Hepatocyte (in vitro differentiated cells): ENCODE measurements at regions not wholly inside any gene's neighbourhood (a gene's known extent, or its start where the extent isn't known, plus 50 kb on each side); places are given as distances from the start of the nearest gene placed in this dataset.

Experiments
- DNase-seq: peaks from one replicate; pipeline ENCODE4 v3.0.0-alpha.2; 2016; ENCODE audit warnings: low spot score
- H2AFZ ChIP-seq: fragments of 200-600 bp; sonication (generic); 2 replicates; pipeline ENCODE4 v1.6.0; 2016; ENCODE audit warnings: antibody characterized with exemption, mild to moderate bottlenecking
- H3K27ac ChIP-seq: fragments of 200-600 bp; sonication (generic); 2 replicates; pipeline ENCODE4 v1.5.1; 2016; ENCODE audit warnings: mild to moderate bottlenecking
- H3K27me3 ChIP-seq: fragments of 200-600 bp; sonication (generic); 2 replicates; pipeline ENCODE4 v1.6.1; 2016
- H3K36me3 ChIP-seq: fragments of 200-600 bp; sonication (generic); replicated peaks from 2 replicates; pipeline ENCODE4 v1.5.1; 2016; ENCODE audit warnings: low read depth; ENCODE audit not compliant: insufficient read depth
- H3K4me1 ChIP-seq: fragments of 200-600 bp; sonication (generic); 2 replicates; pipeline ENCODE4 v1.5.1; 2016; ENCODE audit warnings: mild to moderate bottlenecking, moderate library complexity; ENCODE audit not compliant: insufficient read depth
- H3K4me2 ChIP-seq: fragments of 200-600 bp; sonication (generic); 2 replicates; pipeline ENCODE4 v1.6.0; 2016
- H3K4me3 ChIP-seq: fragments of 200-600 bp; sonication (generic); 2 replicates; pipeline ENCODE4 v1.5.1; 2016; ENCODE audit warnings: mild to moderate bottlenecking
- H3K79me2 ChIP-seq: fragments of 200-600 bp; sonication (generic); 2 replicates; pipeline ENCODE4 v1.6.0; 2017; ENCODE audit warnings: mild to moderate bottlenecking
- H3K9me2 ChIP-seq: fragments of 200-600 bp; sonication (generic); replicated peaks from 2 replicates; pipeline ENCODE4 v1.6.0; 2017; ENCODE audit warnings: mild to moderate bottlenecking; ENCODE audit not compliant: insufficient read depth
- H3K9me3 ChIP-seq: fragments of 200-600 bp; sonication (generic); 2 replicates; pipeline ENCODE4 v1.5.1; 2016; ENCODE audit warnings: low read depth, mild to moderate bottlenecking
- H4K20me1 ChIP-seq: fragments of 200-600 bp; sonication (generic); 2 replicates; pipeline ENCODE4 v1.6.0; 2016; ENCODE audit warnings: mild to moderate bottlenecking; ENCODE audit not compliant: insufficient read depth, poor library complexity, severe bottlenecking
- CTCF ChIP-seq: fragments of 200-600 bp; sonication (generic); IDR thresholded peaks from 2 replicates; pipeline ENCODE4 v1.5.1; 2016; ENCODE audit warnings: antibody characterized with exemption, mild to moderate bottlenecking; ENCODE audit not compliant: poor library complexity
- EZH2 ChIP-seq: fragments of 200-600 bp; sonication (generic); IDR thresholded peaks from 2 replicates; pipeline ENCODE4 v1.6.1; 2016; ENCODE audit warnings: antibody characterized with exemption, mild to moderate bottlenecking, borderline replicate concordance
- EZH2phosphoT487 ChIP-seq: fragments of 200-600 bp; sonication (generic); IDR thresholded peaks from one replicate; pipeline ENCODE4 v1.6.1; 2018; ENCODE audit warnings: antibody characterized with exemption, mild to moderate bottlenecking, low read depth, moderate library complexity; ENCODE audit not compliant: unreplicated experiment, severe bottlenecking
- WGBS: methylation state at CpG from one replicate; pipeline ENCODE4 v1.1.6; 2016; ENCODE audit warnings: low lambda C conversion rate; ENCODE audit errors: missing lambda C conversion rate; 5-methylcytosine and 5-hydroxymethylcytosine counted together

DNA sequence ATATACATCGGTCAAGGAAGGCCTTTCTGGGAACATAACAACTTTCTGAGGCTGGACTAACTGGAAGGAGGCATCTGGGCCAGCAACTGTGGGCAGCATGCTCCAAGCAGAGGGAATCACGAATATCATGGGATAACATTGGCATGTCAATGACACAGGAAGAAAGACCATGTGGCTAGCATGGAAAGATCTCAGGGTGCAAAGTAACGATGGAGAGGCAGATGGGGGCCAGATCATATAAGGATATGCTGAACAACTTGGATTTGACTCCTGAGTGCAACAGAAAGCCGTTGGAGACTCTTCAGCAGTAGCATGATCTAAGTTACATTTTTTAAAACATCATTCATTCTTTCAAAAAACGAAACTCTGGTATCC is 133.6 kb downstream of the FOXI3 start:
- Histone ChIP-seq H3K4me1 (no peaks in the 10 kb centered on the region), H3K79me2 (no peaks in the 10 kb centered on the region), H4K20me1 (no peaks in the 10 kb centered on the region), H3K4me2 (no peak overlapping the region), H3K4me3 (no peak overlapping the region), H3K27ac (no peak overlapping the region), H2AFZ (no peak overlapping the region), H3K9me2 (no peaks in the 10 kb centered on the region), H3K36me3 (no peaks in the 10 kb centered on the region), H3K9me3 (no peaks in the 10 kb centered on the region), H3K27me3 (no peaks in the 10 kb centered on the region)
- TF ChIP-seq EZH2 (no peak), EZH2phosphoT487 (no peak), CTCF (no peak)
- 77% methylated on average over 5 of the region's 5 CpGs for WGBS
- DNase-seq = no peak

- TF ChIP-seq EZH2 = no peak
- no peak for TF ChIP-seq EZH2phosphoT487
- TF ChIP-seq CTCF = no peak
- no peaks in the 10 kb centered on the region for H3K27me3 ChIP-seq
- no peaks in the 10 kb centered on the region for H3K9me2 ChIP-seq
- H3K4me2 ChIP-seq = no peak overlapping the region
- no peaks in the 10 kb centered on the region for H3K9me3 ChIP-seq
- no peak overlapping the region for H3K27ac ChIP-seq
- 84% methylated on average over 5 of the region's 5 CpGs for WGBS
- H3K4me3 ChIP-seq = no peak overlapping the region
- no peaks in the 10 kb centered on the region for H3K79me2 ChIP-seq
- no peak overlapping the region for H2AFZ ChIP-seq
- H3K36me3 ChIP-seq = no peaks in the 10 kb centered on the region
- no peaks in the 10 kb centered on the region for H4K20me1 ChIP-seq
- H3K4me1 ChIP-seq = no peaks in the 10 kb centered on the region
- no peak for DNase-seq
These were observed 134.2 kb downstream of the FOXI3 start for GRCh38 chr2:88318071-88318955.

DNA sequence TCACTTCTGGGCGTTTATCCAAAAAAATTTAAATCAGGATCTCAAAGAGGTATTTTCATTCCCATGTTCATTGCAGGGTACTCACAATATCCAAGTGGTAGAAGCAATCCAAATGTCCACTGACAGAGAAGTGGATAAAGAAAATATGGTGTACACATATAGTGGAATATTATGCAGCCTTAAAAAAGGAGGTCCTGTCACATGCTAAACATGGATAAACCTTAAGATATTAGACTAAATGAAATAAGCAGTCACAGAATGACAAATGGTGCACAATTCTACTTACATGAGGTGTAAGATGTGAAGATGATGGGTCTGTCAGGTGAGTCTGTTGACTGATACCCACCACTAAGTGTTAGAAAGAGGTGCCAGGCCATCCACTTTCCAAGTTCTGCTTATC is 140.6 kb downstream of the THNSL2 start:
- H3K4me1 ChIP-seq = no peaks in the 10 kb centered on the region
- DNase-seq = no peak
- H3K36me3 ChIP-seq = no peaks in the 10 kb centered on the region
- no peaks in the 10 kb centered on the region for H3K9me2 ChIP-seq
- no peak overlapping the region for H3K27ac ChIP-seq
- TF ChIP-seq EZH2 (no peak), EZH2phosphoT487 (no peak), CTCF (no peak)
- H3K9me3 ChIP-seq = no peaks in the 10 kb centered on the region
- no peaks in the 10 kb centered on the region for H3K79me2 ChIP-seq
- no peak overlapping the region for H3K4me3 ChIP-seq
- no peaks in the 10 kb centered on the region for H3K27me3 ChIP-seq
- H3K4me2 ChIP-seq = no peak overlapping the region
- H2AFZ ChIP-seq = no peak overlapping the region
- H4K20me1 ChIP-seq = no peaks in the 10 kb centered on the region
- 96% methylated on average over 1 of the region's 1 CpG for WGBS
